Gastroesophageal sphincter (tissue), 3 donors: ENCODE measurements at regions not wholly inside any gene's neighbourhood (a gene's known extent, or its start where the extent isn't known, plus 50 kb on each side); places are given as distances from the start of the nearest gene placed in this dataset.

Experiments used
- EP300 ChIP-seq: sonication (generic); formaldehyde crosslinking; IDR thresholded peaks from one replicate; pipeline ENCODE4 v1.6.1; 2017; ENCODE audit warnings: antibody characterized with exemption, mild to moderate bottlenecking
- POLR2A ChIP-seq, 2 donors: fragments of 450-650 bp; IDR thresholded peaks; one replicate each; pipeline ENCODE4 v1.6.1; 2017; ENCODE audit warnings: antibody characterized with exemption in 2 of 2, mild to moderate bottlenecking in 2 of 2, moderate library complexity in 1 of 2
- TF ChIP-seq, protein P1 (sequence below), 4 experiments: fragments of 200-600 bp in 2 of 4; fragments of 450-650 bp in 2 of 4; sonication (generic) in 1 of 4; IDR thresholded peaks; one replicate each; pipeline ENCODE4 v1.5.1; 2017 to 2019; ENCODE audit warnings: antibody characterized with exemption in 4 of 4, mild to moderate bottlenecking in 2 of 4, moderate library complexity in 2 of 4

DNA sequence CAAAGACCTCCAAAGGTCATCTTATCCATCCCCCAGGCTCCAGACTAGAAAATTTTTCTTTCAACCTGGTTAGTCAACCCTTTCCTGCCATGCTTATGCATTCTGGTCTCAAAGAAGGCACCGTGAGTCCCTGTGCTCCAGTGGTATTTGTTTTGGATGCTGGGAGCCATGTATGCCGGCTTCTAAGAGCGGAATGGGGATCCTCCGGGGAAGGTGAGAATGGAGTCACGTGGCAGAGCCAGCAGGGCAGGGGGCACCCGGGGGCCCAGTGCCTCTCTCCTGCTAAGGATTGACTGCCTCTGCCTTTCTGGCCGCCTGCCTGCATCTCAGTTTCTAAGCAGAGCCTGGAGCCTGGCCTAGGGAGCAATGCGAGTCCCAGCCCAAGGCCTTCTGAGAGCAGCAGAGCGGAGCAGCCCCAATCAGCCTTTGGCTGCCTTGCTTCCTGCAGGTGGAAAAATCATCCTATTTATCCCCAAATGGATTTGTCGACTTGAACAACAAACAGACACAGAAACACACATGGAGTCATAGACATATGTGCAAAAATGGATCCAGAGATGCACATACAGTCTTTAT, 141.0 kb downstream of the PJA1 start:
- TF ChIP-seq, protein P1, sequence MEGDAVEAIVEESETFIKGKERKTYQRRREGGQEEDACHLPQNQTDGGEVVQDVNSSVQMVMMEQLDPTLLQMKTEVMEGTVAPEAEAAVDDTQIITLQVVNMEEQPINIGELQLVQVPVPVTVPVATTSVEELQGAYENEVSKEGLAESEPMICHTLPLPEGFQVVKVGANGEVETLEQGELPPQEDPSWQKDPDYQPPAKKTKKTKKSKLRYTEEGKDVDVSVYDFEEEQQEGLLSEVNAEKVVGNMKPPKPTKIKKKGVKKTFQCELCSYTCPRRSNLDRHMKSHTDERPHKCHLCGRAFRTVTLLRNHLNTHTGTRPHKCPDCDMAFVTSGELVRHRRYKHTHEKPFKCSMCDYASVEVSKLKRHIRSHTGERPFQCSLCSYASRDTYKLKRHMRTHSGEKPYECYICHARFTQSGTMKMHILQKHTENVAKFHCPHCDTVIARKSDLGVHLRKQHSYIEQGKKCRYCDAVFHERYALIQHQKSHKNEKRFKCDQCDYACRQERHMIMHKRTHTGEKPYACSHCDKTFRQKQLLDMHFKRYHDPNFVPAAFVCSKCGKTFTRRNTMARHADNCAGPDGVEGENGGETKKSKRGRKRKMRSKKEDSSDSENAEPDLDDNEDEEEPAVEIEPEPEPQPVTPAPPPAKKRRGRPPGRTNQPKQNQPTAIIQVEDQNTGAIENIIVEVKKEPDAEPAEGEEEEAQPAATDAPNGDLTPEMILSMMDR (IDR thresholded peaks at IDR 0.05): no peak
- no peak for TF ChIP-seq POLR2A (IDR thresholded peaks at IDR 0.05)
- TF ChIP-seq EP300: no peak
